DND-41 (cell line): ENCODE measurements at regions not wholly inside any gene's neighbourhood (a gene's known extent, or its start where the extent isn't known, plus 50 kb on each side); places are given as distances from the start of the nearest gene placed in this dataset.

Source experiments
- ATAC-seq: fragments of 200-7000 bp; cut with Tn5 transposase; 3 replicates; pipeline ENCODE4 v1.9.1; 2021; ENCODE audit warnings: low read depth; ENCODE audit not compliant: insufficient read depth
- DNase-seq: peaks from one replicate; pipeline ENCODE4 v3.0.0-alpha.2; 2020
- H2AFZ ChIP-seq: 2 replicates; pipeline ENCODE4 v1.6.0; 2012; ENCODE audit warnings: low read depth, low read length
- H3K27ac ChIP-seq: 2 replicates; pipeline ENCODE4 v1.5.1; 2012; ENCODE audit warnings: low read length, inconsistent platforms
- H3K27me3 ChIP-seq: fragments of 200-600 bp; sonication (generic); 2 replicates; pipeline ENCODE4 v1.6.0; 2012; ENCODE audit warnings: low read length, mild to moderate bottlenecking, inconsistent platforms; ENCODE audit not compliant: insufficient read depth, poor library complexity
- H3K36me3 ChIP-seq: 2 replicates; pipeline ENCODE4 v1.5.1; 2012; ENCODE audit warnings: low read length, inconsistent platforms; ENCODE audit not compliant: insufficient read depth
- H3K4me1 ChIP-seq: 2 replicates; pipeline ENCODE4 v1.5.1; 2012; ENCODE audit warnings: mild to moderate bottlenecking, low read length; ENCODE audit not compliant: insufficient read depth
- H3K4me2 ChIP-seq: 2 replicates; pipeline ENCODE4 v1.6.0; 2012; ENCODE audit warnings: mild to moderate bottlenecking, moderate library complexity, low read length, inconsistent platforms; ENCODE audit not compliant: insufficient read depth
- H3K4me3 ChIP-seq, 2 experiments: fragments of 200-600 bp in 1 of 2; shearing (Covaris generic) in 1 of 2; 2 replicates each; pipeline ENCODE4 v1.5.1; 2012 to 2016; ENCODE audit warnings: inconsistent platforms in 2 of 2, low read length in 2 of 2, mild to moderate bottlenecking in 2 of 2, low read depth in 1 of 2, moderate library complexity in 1 of 2
- H3K79me2 ChIP-seq: 2 replicates; pipeline ENCODE4 v1.6.0; 2012; ENCODE audit warnings: low read length, inconsistent platforms; ENCODE audit not compliant: insufficient read depth
- H3K9ac ChIP-seq: 2 replicates; pipeline ENCODE4 v1.6.0; 2012; ENCODE audit warnings: low read depth, mild to moderate bottlenecking, inconsistent platforms, low read length, moderate library complexity
- H3K9me3 ChIP-seq: 2 replicates; pipeline ENCODE4 v1.5.1; 2012; ENCODE audit warnings: low read length, moderate library complexity, mild to moderate bottlenecking, inconsistent platforms; ENCODE audit not compliant: insufficient read depth, severe bottlenecking
- H4K20me1 ChIP-seq: 2 replicates; pipeline ENCODE4 v1.6.0; 2012; ENCODE audit warnings: low read length; ENCODE audit not compliant: insufficient read depth
- EZH2 ChIP-seq: IDR thresholded peaks from 3 replicates; pipeline ENCODE4 v1.6.1; 2012; ENCODE audit warnings: borderline replicate concordance, low read depth, mild to moderate bottlenecking, moderate library complexity, low read length, inconsistent platforms; ENCODE audit not compliant: severe bottlenecking
- TF ChIP-seq, protein P1 (sequence below): IDR thresholded peaks from 2 replicates; pipeline ENCODE4 v1.5.1; 2012; ENCODE audit warnings: borderline replicate concordance, low read length, moderate library complexity, mild to moderate bottlenecking; ENCODE audit not compliant: poor library complexity, severe bottlenecking; ENCODE audit errors: extremely low read depth

DNA sequence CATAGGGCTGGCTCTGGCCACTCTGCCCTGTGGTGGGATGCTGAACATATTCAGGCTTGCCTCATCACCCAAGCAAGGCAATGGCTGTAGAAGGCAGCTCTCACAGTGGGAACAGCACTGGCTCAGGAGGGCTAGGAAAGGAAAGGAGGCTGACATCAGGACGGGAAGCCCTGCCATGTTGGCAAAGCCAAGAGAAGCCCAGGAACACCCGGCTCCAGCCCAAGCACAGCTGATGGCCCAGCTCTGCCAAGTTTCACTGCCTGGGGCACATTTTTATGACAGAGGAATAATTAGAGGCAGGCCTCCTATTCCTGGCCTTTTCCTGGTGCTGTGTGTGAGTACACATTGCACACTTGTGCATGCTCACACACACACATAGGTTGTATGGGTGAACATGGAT lies 163.6 kb upstream of the SMIM23 start:
- TF ChIP-seq, protein P1, sequence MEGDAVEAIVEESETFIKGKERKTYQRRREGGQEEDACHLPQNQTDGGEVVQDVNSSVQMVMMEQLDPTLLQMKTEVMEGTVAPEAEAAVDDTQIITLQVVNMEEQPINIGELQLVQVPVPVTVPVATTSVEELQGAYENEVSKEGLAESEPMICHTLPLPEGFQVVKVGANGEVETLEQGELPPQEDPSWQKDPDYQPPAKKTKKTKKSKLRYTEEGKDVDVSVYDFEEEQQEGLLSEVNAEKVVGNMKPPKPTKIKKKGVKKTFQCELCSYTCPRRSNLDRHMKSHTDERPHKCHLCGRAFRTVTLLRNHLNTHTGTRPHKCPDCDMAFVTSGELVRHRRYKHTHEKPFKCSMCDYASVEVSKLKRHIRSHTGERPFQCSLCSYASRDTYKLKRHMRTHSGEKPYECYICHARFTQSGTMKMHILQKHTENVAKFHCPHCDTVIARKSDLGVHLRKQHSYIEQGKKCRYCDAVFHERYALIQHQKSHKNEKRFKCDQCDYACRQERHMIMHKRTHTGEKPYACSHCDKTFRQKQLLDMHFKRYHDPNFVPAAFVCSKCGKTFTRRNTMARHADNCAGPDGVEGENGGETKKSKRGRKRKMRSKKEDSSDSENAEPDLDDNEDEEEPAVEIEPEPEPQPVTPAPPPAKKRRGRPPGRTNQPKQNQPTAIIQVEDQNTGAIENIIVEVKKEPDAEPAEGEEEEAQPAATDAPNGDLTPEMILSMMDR: no peak
- TF ChIP-seq EZH2: no peak
- H3K36me3 ChIP-seq: no peaks in the 10 kb centered on the region
- H3K27me3 ChIP-seq: no peaks in the 10 kb centered on the region
- H4K20me1 ChIP-seq: no peaks in the 10 kb centered on the region
- no peak overlapping the region for H3K4me2 ChIP-seq
- no peaks in the 10 kb centered on the region for H3K4me1 ChIP-seq
- ATAC-seq (no peak), DNase-seq (no peak)
- H2AFZ ChIP-seq: no peak overlapping the region
- H3K4me3 ChIP-seq: no peak overlapping the region
- no peak overlapping the region for H3K9ac ChIP-seq
- no peaks in the 10 kb centered on the region for H3K79me2 ChIP-seq
- H3K27ac ChIP-seq: no peak overlapping the region
- no peaks in the 10 kb centered on the region for H3K9me3 ChIP-seq

DNA sequence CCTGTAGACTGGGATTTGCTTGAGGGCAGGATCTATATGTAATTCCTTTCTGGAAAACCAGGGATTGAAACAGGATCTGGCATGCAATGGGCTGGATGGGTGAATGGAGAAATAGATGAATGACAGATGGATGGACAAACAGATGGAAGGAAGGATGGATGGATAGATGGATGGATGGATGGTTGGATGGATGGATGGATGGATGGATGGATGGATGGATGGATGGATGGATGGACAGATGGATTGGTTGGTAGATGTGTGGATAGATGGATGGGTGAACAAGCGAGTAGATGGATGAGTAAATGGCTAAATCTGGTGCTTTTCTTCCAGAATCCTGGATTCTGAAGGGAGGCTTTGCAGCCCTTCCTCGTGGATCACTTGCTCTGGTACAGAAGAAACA lies 162.5 kb upstream of the SMIM23 start:
- Histone ChIP-seq H3K36me3 (no peaks in the 10 kb centered on the region), H2AFZ (no peak overlapping the region), H3K4me2 (no peak overlapping the region), H3K27ac (no peak overlapping the region), H4K20me1 (no peaks in the 10 kb centered on the region), H3K79me2 (no peaks in the 10 kb centered on the region), H3K9ac (no peak overlapping the region), H3K4me3 (no peak overlapping the region), H3K4me1 (no peaks in the 10 kb centered on the region), H3K9me3 (no peaks in the 10 kb centered on the region), H3K27me3 (no peaks in the 10 kb centered on the region)
- no peak for TF ChIP-seq EZH2
- TF ChIP-seq, protein P1: no peak
- DNase-seq (no peak), ATAC-seq (no peak)

DNA sequence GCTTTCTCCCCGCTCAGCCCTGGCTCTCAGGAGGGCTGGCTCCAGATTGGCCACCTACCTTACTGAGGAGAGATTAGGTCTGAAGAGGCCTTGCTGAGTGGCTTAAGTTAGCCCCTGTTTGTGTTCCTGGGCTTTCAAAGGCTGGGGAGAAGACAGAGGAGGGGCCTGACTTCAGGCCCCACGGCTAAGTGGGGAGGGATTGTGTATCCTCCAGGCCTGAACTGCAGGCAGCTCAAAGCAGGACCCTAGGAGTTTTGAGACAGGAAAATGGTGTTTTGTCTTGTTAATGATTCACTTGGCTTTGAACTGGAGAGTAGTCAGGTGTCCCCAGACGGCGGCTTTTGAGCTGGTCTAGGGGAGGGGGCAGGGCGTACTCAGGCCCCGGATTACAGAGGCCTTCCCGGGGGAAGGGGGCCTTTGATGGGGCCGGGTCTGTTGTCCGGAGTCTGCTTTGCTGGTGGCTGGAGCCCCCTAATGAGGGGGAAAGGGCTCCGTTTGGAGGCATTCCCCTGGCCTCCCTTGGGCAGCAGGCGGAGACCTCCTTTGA lies 162.0 kb upstream of the SMIM23 start:
- DNase-seq (no peak), ATAC-seq (no peak)
- no peak overlapping the region for H3K4me3 ChIP-seq
- no peaks in the 10 kb centered on the region for H3K36me3 ChIP-seq
- no peak overlapping the region for H2AFZ ChIP-seq
- no peaks in the 10 kb centered on the region for H4K20me1 ChIP-seq
- TF ChIP-seq, protein P1: no peak
- no peak for TF ChIP-seq EZH2
- H3K4me2 ChIP-seq: no peak overlapping the region
- no peaks in the 10 kb centered on the region for H3K4me1 ChIP-seq
- H3K27me3 ChIP-seq: no peaks in the 10 kb centered on the region
- no peak overlapping the region for H3K9ac ChIP-seq
- no peak overlapping the region for H3K27ac ChIP-seq
- H3K79me2 ChIP-seq: no peaks in the 10 kb centered on the region
- no peaks in the 10 kb centered on the region for H3K9me3 ChIP-seq

DNA sequence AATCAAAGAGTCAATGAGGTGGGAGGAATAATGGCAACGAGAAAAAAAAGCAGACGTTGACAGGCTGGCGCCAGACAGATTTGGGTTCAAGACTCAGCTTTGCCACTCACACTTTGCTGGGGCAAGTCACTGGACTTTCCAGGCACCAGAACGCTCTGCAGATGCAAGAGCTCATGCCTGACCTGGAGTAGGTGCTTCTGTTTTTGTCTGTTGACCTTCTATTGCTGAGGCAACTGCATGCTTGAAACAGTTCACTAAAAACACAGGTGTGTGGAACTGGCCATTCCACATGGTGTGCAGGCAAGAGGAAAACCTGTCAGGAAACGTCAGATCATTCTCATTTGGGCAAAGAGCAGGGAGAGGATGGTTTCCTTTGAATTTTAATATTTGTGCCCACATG lies 161.2 kb upstream of the SMIM23 start:
- TF ChIP-seq EZH2: no peak
- H3K4me3 ChIP-seq: no peak overlapping the region
- H3K9ac ChIP-seq: no peak overlapping the region
- H3K9me3 ChIP-seq: no peaks in the 10 kb centered on the region
- no peak overlapping the region for H3K4me2 ChIP-seq
- ATAC-seq (no peak), DNase-seq (no peak)
- no peaks in the 10 kb centered on the region for H3K27me3 ChIP-seq
- H2AFZ ChIP-seq: no peak overlapping the region
- H3K36me3 ChIP-seq: no peaks in the 10 kb centered on the region
- no peaks in the 10 kb centered on the region for H4K20me1 ChIP-seq
- H3K4me1 ChIP-seq: no peaks in the 10 kb centered on the region
- H3K79me2 ChIP-seq: no peaks in the 10 kb centered on the region
- no peak overlapping the region for H3K27ac ChIP-seq
